Neural cell (in vitro differentiated cells): ENCODE measurements at regions not wholly inside any gene's neighbourhood (a gene's known extent, or its start where the extent isn't known, plus 50 kb on each side); places are given as distances from the start of the nearest gene placed in this dataset.

Experiments
- H2AFZ ChIP-seq: fragments of 200-600, 300-800 bp; sonication (generic), shearing (Covaris generic); 2 replicates; pipeline ENCODE4 v1.6.0; 2014; ENCODE audit warnings: low read depth, mild to moderate bottlenecking, antibody characterized with exemption, low read length, moderate library complexity
- H3F3A ChIP-seq: fragments of 200-600 bp; shearing (Covaris generic); 2 replicates; pipeline ENCODE4 v1.6.1; 2016; ENCODE audit warnings: mild to moderate bottlenecking, moderate library complexity, mixed read lengths, antibody characterized with exemption, low read length; ENCODE audit not compliant: insufficient read depth, poor library complexity, severe bottlenecking
- H3K27ac ChIP-seq: fragments of 200-600, 300-800 bp; sonication (generic), shearing (Covaris generic); 2 replicates; pipeline ENCODE4 v1.5.1; 2014; ENCODE audit warnings: mild to moderate bottlenecking, low read length, moderate library complexity
- H3K27me3 ChIP-seq: fragments of 300-800, 200-600 bp; sonication (generic), shearing (Covaris generic); 2 replicates; pipeline ENCODE4 v1.6.0; 2014; ENCODE audit warnings: mild to moderate bottlenecking, low read depth, low read length, moderate library complexity; ENCODE audit not compliant: insufficient read depth
- H3K36me3 ChIP-seq: fragments of 300-800, 200-600 bp; sonication (generic), shearing (Covaris generic); 2 replicates; pipeline ENCODE4 v1.5.1; 2014; ENCODE audit warnings: mild to moderate bottlenecking, antibody characterized with exemption, low read length, moderate library complexity; ENCODE audit not compliant: insufficient read depth
- H3K4me2 ChIP-seq: fragments of 300-800, 200-600 bp; sonication (generic), shearing (Covaris generic); 2 replicates; pipeline ENCODE4 v1.6.0; 2014; ENCODE audit warnings: mild to moderate bottlenecking, low read length
- H3K4me3 ChIP-seq: fragments of 300-800, 200-600 bp; sonication (generic), shearing (Covaris generic); 2 replicates; pipeline ENCODE4 v1.5.1; 2014; ENCODE audit warnings: mild to moderate bottlenecking, low read length, moderate library complexity
- H3K79me2 ChIP-seq: fragments of 200-600 bp; shearing (Covaris generic); replicated peaks from 2 replicates; pipeline ENCODE4 v1.6.0; 2014; ENCODE audit warnings: mild to moderate bottlenecking, low read length, moderate library complexity; ENCODE audit not compliant: insufficient read depth
- H3K9ac ChIP-seq: fragments of 300-800, 200-600 bp; sonication (generic), shearing (Covaris generic); 2 replicates; pipeline ENCODE4 v1.6.1; 2016; ENCODE audit warnings: mild to moderate bottlenecking, low read length, mixed read lengths
- H3K9me2 ChIP-seq: fragments of 200-600 bp; shearing (Covaris generic); 2 replicates; pipeline ENCODE4 v1.6.1; 2016; ENCODE audit warnings: mild to moderate bottlenecking, low read length, mixed read lengths; ENCODE audit not compliant: insufficient read depth
- H3K9me3 ChIP-seq: fragments of 200-600, 300-800 bp; sonication (generic), shearing (Covaris generic); 2 replicates; pipeline ENCODE4 v1.6.1; 2016; ENCODE audit warnings: mild to moderate bottlenecking, mixed run types, low read length, moderate library complexity, mixed read lengths
- H4K20me1 ChIP-seq: fragments of 200-600 bp; shearing (Covaris generic); 2 replicates; pipeline ENCODE4 v1.6.1; 2016; ENCODE audit warnings: mild to moderate bottlenecking, mixed run types; ENCODE audit not compliant: insufficient read depth
- CTCF ChIP-seq: fragments of 450-650 bp; IDR thresholded peaks from 2 replicates; pipeline ENCODE4 v1.5.1; 2014; ENCODE audit warnings: antibody characterized with exemption, mild to moderate bottlenecking, moderate library complexity; ENCODE audit not compliant: poor library complexity, severe bottlenecking
- EP300 ChIP-seq: fragments of 450-650 bp; conservative IDR thresholded peaks from 2 replicates; pipeline ENCODE4 v1.6.1; 2014; ENCODE audit warnings: antibody characterized with exemption, mild to moderate bottlenecking, moderate library complexity; ENCODE audit not compliant: poor library complexity, severe bottlenecking
- EZH2 ChIP-seq: fragments of 200-600, 300-800 bp; shearing (Covaris generic), sonication (generic); IDR thresholded peaks from 2 replicates; pipeline ENCODE4 v1.6.1; 2014; ENCODE audit warnings: antibody characterized with exemption, low read length, borderline replicate concordance, mild to moderate bottlenecking; ENCODE audit not compliant: insufficient read depth, poor library complexity, severe bottlenecking
- MXI1 ChIP-seq: fragments of 450-650 bp; conservative IDR thresholded peaks from 2 replicates; pipeline ENCODE4 v1.6.1; 2014; ENCODE audit warnings: antibody characterized with exemption, mild to moderate bottlenecking; ENCODE audit not compliant: poor library complexity, severe bottlenecking
- POLR2AphosphoS5 ChIP-seq: IDR thresholded peaks from 2 replicates; pipeline ENCODE4 v1.6.1; 2012
- RAD21 ChIP-seq: fragments of 450-650 bp; conservative IDR thresholded peaks from 2 replicates; pipeline ENCODE4 v1.6.1; 2014; ENCODE audit warnings: antibody characterized with exemption, mild to moderate bottlenecking, moderate library complexity
- REST ChIP-seq: IDR thresholded peaks from 2 replicates; pipeline ENCODE4 v1.6.1; 2012; ENCODE audit warnings: borderline replicate concordance
- SMC3 ChIP-seq: fragments of 450-650 bp; conservative IDR thresholded peaks from 2 replicates; pipeline ENCODE4 v1.6.1; 2014; ENCODE audit warnings: antibody characterized with exemption, mild to moderate bottlenecking, moderate library complexity; ENCODE audit not compliant: poor library complexity
- TAF1 ChIP-seq: IDR thresholded peaks from 2 replicates; pipeline ENCODE4 v1.6.1; 2012; ENCODE audit warnings: low read depth

GRCh38 chr2:53610260-53610659 is 157.3 kb upstream of the CHAC2 start:
- no peak for TF ChIP-seq CTCF
- no peak for TF ChIP-seq EZH2
- no peak for TF ChIP-seq RAD21
- no peak for TF ChIP-seq EP300
- no peak for TF ChIP-seq TAF1
- Histone ChIP-seq H3K79me2 (no peaks in the 10 kb centered on the region), H3K27ac (no peak overlapping the region), H3K4me2 (no peak overlapping the region), H4K20me1 (no peaks in the 10 kb centered on the region), H3K9ac (no peak overlapping the region), H3K9me2 (no peaks in the 10 kb centered on the region), H3K36me3 (no peaks in the 10 kb centered on the region), H3K27me3 (no peaks in the 10 kb centered on the region), H3K4me3 (no peak overlapping the region), H3K9me3 (no peaks in the 10 kb centered on the region), H3F3A (no peaks in the 10 kb centered on the region), H2AFZ (no peak overlapping the region)

GRCh38 chr2:53609551-53609950 is 158.1 kb upstream of the CHAC2 start:
- H4K20me1 ChIP-seq = no peaks in the 10 kb centered on the region
- H3K79me2 ChIP-seq = no peaks in the 10 kb centered on the region
- H3K36me3 ChIP-seq = no peaks in the 10 kb centered on the region
- no peaks in the 10 kb centered on the region for H3K9me2 ChIP-seq
- no peaks in the 10 kb centered on the region for H3F3A ChIP-seq
- no peak overlapping the region for H3K4me2 ChIP-seq
- H3K27ac ChIP-seq = no peak overlapping the region
- H3K9me3 ChIP-seq = no peaks in the 10 kb centered on the region
- no peak overlapping the region for H3K9ac ChIP-seq
- no peak overlapping the region for H3K4me3 ChIP-seq
- TF ChIP-seq RAD21 = no peak
- no peak for TF ChIP-seq POLR2AphosphoS5
- no peak for TF ChIP-seq SMC3
- no peak for TF ChIP-seq EZH2
- no peak for TF ChIP-seq REST
- no peak for TF ChIP-seq EP300
- no peak for TF ChIP-seq CTCF
- no peak for TF ChIP-seq MXI1
- TF ChIP-seq TAF1 = no peak
- no peaks in the 10 kb centered on the region for H3K27me3 ChIP-seq
- no peak overlapping the region for H2AFZ ChIP-seq
